Vagina (tissue), 2 donors: ENCODE measurements at regions not wholly inside any gene's neighbourhood (a gene's known extent, or its start where the extent isn't known, plus 50 kb on each side); places are given as distances from the start of the nearest gene placed in this dataset.

Experiments
- DNase-seq, 2 donors: peaks; one replicate each; pipeline ENCODE4 v3.0.0-alpha.2; 2017; ENCODE audit errors: extremely low spot score in 2 of 2
- H3K27ac ChIP-seq: fragments of 200-600 bp; sonication (generic); one replicate; pipeline ENCODE4 v1.5.1; 2019
- H3K27me3 ChIP-seq: fragments of 200-600 bp; sonication (generic); one replicate; pipeline ENCODE4 v1.5.1; 2019
- H3K36me3 ChIP-seq, 2 donors: fragments of 200-600 bp; sonication (generic); one replicate each; pipeline ENCODE4 v1.5.1; 2017 to 2019
- H3K4me1 ChIP-seq: fragments of 200-600 bp; sonication (generic); one replicate; pipeline ENCODE4 v1.5.1; 2019
- H3K4me3 ChIP-seq, 2 donors: fragments of 200-600 bp; sonication (generic); 1 replicate in 1 of 2; 2 replicates in 1 of 2; pipeline ENCODE4 v1.5.1; 2016 to 2019
- H3K9me3 ChIP-seq: fragments of 200-600 bp; sonication (generic); one replicate; pipeline ENCODE4 v1.5.1; 2019
- POLR2A ChIP-seq, 2 donors: fragments of 450-650 bp; IDR thresholded peaks; one replicate each; pipeline ENCODE4 v1.6.1; 2017; ENCODE audit warnings: antibody characterized with exemption in 2 of 2, mild to moderate bottlenecking in 2 of 2, moderate library complexity in 2 of 2
- POLR2AphosphoS5 ChIP-seq, 2 donors: sonication (generic); formaldehyde crosslinking; IDR thresholded peaks; one replicate each; pipeline ENCODE4 v1.9.0; 2017; ENCODE audit warnings: antibody characterized with exemption in 2 of 2, mild to moderate bottlenecking in 2 of 2, low read depth in 1 of 2; ENCODE audit not compliant: insufficient read depth in 1 of 2
- intact Hi-C: fragments of 100-400 bp; cut with DNase I; formaldehyde crosslinking; loops from one replicate; pipeline ENCODE4 v1.15.1; 2023
- TF ChIP-seq, protein P1 (sequence below), 3 experiments: fragments of 450-650 bp in 2 of 3; fragments of 200-600 bp in 1 of 3; sonication (generic) in 1 of 3; IDR thresholded peaks; one replicate each; pipeline ENCODE4 v1.5.1; 2017 to 2019; ENCODE audit warnings: antibody characterized with exemption in 3 of 3, mild to moderate bottlenecking in 2 of 3, moderate library complexity in 2 of 3

DNA sequence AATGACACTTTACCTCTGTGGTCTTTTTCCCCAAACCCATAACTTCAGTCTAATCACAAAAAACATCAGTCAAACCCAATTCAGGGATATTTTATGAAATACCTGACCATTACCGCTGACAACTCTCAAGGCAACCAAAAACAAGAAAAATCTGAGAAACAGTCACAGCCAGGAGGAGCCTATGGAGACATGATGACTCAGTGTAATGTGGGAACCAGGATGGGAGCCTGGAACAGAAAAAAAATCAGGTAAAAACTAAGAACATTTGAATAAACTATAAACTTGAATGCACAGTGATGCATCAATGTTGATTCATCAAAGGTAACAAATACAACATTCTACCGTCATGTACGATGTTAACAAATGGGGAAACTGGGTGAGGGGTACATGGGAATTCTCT is 84.1 kb upstream of the TSHZ2 start:
- H3K9me3 ChIP-seq: no peaks in the 10 kb centered on the region
- H3K36me3 ChIP-seq: no peaks in the 10 kb centered on the region
- no peak overlapping the region for H3K27ac ChIP-seq
- H3K4me1 ChIP-seq: no peaks in the 10 kb centered on the region
- intact Hi-C loops: loop anchor here (5.0 kb wide), 1 partner anchor 1816 kb away; no protein-coding TSS in a partner anchor
- no peak overlapping the region for H3K4me3 ChIP-seq
- TF ChIP-seq, protein P1, sequence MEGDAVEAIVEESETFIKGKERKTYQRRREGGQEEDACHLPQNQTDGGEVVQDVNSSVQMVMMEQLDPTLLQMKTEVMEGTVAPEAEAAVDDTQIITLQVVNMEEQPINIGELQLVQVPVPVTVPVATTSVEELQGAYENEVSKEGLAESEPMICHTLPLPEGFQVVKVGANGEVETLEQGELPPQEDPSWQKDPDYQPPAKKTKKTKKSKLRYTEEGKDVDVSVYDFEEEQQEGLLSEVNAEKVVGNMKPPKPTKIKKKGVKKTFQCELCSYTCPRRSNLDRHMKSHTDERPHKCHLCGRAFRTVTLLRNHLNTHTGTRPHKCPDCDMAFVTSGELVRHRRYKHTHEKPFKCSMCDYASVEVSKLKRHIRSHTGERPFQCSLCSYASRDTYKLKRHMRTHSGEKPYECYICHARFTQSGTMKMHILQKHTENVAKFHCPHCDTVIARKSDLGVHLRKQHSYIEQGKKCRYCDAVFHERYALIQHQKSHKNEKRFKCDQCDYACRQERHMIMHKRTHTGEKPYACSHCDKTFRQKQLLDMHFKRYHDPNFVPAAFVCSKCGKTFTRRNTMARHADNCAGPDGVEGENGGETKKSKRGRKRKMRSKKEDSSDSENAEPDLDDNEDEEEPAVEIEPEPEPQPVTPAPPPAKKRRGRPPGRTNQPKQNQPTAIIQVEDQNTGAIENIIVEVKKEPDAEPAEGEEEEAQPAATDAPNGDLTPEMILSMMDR (IDR thresholded peaks at IDR 0.05): no peak
- TF ChIP-seq POLR2A (IDR thresholded peaks at IDR 0.05) (no peak), POLR2AphosphoS5 (IDR thresholded peaks at IDR 0.05; ENCODE audit: insufficient read depth in 1 of 2, low read depth in 1 of 2) (no peak)
- H3K27me3 ChIP-seq: no peaks in the 10 kb centered on the region
- DNase-seq: no peak

DNA sequence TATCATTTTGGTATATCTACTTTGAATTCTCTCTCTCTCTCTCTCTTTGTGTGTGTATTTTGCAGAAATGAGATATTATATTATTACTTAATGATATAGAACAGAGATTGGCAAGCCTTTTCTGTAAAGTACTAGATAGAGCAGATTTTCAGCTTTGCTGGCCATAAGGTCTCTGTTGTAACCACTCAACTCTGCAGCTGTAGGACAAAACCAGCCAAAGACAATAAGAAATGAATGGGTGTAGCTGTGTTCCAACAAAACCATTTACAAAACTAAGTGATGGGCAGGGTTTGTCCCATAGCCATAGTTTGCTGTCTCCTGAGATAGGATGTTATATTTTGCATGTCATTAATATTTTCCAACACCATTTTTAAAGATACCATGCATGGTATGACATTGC is 91.2 kb upstream of the TSHZ2 start:
- Histone ChIP-seq H3K36me3 (no peaks in the 10 kb centered on the region), H3K4me3 (no peak overlapping the region), H3K27ac (no peak overlapping the region), H3K4me1 (no peaks in the 10 kb centered on the region), H3K27me3 (no peaks in the 10 kb centered on the region), H3K9me3 (no peaks in the 10 kb centered on the region)
- intact Hi-C loops: no loop called here
- TF ChIP-seq, protein P1 (IDR thresholded peaks at IDR 0.05): no peak
- DNase-seq: no peak

DNA sequence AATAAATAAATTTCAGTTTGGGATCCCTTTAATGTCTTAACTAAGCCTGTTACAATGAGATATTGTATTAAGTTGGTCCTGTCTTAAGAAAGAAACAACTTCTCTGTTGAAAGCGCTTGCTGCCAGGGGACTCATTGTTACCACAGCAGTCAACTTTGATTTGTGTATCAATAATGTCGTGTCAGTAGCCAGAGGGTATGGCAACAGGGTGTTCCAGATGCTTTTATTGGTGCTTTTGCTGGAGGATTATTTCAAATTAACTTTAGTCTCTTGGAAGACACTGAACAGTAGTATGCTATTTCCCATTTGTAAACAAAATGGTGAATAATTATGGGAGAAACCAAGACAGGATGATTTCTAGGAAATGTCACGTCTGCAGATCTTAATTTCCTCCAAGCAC is 91.9 kb upstream of the TSHZ2 start:
- Histone ChIP-seq H3K9me3 (no peaks in the 10 kb centered on the region), H3K4me1 (no peaks in the 10 kb centered on the region), H3K4me3 (no peak overlapping the region), H3K36me3 (no peaks in the 10 kb centered on the region), H3K27ac (no peak overlapping the region), H3K27me3 (no peaks in the 10 kb centered on the region)
- TF ChIP-seq, protein P1 (IDR thresholded peaks at IDR 0.05): no peak
- TF ChIP-seq POLR2AphosphoS5 (IDR thresholded peaks at IDR 0.05; ENCODE audit: insufficient read depth in 1 of 2, low read depth in 1 of 2) (no peak), POLR2A (IDR thresholded peaks at IDR 0.05) (no peak)
- intact Hi-C loops: no loop called here
- no peak for DNase-seq

DNA sequence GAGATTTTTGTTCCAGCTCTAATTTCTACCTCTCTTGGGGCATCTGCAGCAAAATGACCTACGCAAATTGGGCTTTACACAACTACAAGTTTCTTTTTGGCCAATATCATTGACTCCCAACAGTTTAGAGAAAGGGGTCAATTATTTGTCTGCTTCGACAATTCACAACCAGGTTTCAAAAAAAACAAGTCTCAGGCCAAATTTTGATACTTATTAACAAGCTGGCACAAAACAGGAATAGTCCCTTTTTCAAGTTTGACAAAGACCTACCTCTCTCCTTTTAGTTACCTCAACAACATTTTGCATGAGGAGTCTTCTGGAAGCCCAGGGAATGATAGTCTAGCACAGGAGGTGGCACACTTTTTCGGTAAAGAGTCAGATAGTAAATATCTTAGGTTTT is 97.9 kb upstream of the TSHZ2 start:
- H3K27me3 ChIP-seq: no peaks in the 10 kb centered on the region

DNA sequence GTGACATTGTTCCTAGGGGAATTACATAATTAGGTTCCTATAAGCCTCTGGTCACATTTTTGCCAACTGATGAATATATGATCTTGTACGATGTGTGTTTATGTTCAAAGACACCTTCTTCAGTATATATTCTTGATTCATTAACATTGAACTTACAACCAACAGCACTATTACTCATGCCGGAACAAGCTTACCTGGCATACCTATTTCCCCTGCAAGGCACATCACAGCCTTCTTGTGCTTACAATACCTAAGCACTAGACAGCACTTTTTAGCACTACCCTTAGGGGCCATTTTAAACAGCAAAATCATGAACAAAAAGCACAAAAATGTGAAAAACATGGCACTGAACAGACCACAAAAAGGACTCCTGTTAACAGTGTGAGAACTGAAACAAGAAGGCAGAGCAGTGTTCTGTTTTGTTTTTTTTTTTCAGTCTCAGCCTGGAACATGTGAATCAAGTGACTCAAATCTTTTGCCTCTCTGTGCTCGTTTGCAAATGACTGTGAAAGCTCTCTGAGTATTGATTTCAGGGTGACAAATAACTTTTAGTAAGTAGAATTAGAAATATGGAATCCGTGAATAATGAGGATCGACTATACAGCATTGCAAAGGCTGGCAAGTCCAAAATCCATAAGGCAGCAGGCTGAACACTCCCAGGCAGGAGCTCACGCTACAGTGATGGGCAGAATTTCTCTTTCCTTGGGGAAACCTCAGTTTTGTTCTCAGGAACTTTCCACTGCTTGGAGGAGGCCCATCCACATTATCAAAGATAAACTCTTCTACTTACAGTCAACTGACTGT is 102.3 kb upstream of the TSHZ2 start:
- no peak for DNase-seq
- Histone ChIP-seq H3K36me3 (no peaks in the 10 kb centered on the region), H3K27ac (no peak overlapping the region), H3K4me3 (no peak overlapping the region), H3K4me1 (no peaks in the 10 kb centered on the region), H3K9me3 (no peaks in the 10 kb centered on the region), H3K27me3 (no peaks in the 10 kb centered on the region)
- intact Hi-C loops: no loop called here
- TF ChIP-seq POLR2AphosphoS5 (IDR thresholded peaks at IDR 0.05; ENCODE audit: insufficient read depth in 1 of 2, low read depth in 1 of 2) (no peak), POLR2A (IDR thresholded peaks at IDR 0.05) (no peak)
- TF ChIP-seq, protein P1 (IDR thresholded peaks at IDR 0.05): no peak

More for the DNA sequence above, 97.9 kb upstream of the TSHZ2 start:
- Histone ChIP-seq H3K9me3 (no peaks in the 10 kb centered on the region), H3K36me3 (no peaks in the 10 kb centered on the region), H3K27ac (no peak overlapping the region), H3K4me3 (no peak overlapping the region), H3K4me1 (no peaks in the 10 kb centered on the region)
- intact Hi-C loops: no loop called here
- no peak for DNase-seq
- TF ChIP-seq POLR2A (IDR thresholded peaks at IDR 0.05) (no peak), POLR2AphosphoS5 (IDR thresholded peaks at IDR 0.05; ENCODE audit: insufficient read depth in 1 of 2, low read depth in 1 of 2) (no peak)
- TF ChIP-seq, protein P1 (IDR thresholded peaks at IDR 0.05): no peak
